Neutrophil (primary cell): ENCODE measurements at regions not wholly inside any gene's neighbourhood (a gene's known extent, or its start where the extent isn't known, plus 50 kb on each side); places are given as distances from the start of the nearest gene placed in this dataset.

Experiments used
- H3K27ac ChIP-seq: fragments of 200-600 bp; sonication (generic); 2 replicates; pipeline ENCODE4 v1.5.1; 2016; ENCODE audit warnings: mild to moderate bottlenecking, moderate library complexity
- H3K27me3 ChIP-seq: fragments of 200-600 bp; sonication (generic); 2 replicates; pipeline ENCODE4 v1.6.0; 2016; ENCODE audit warnings: mild to moderate bottlenecking
- H3K36me3 ChIP-seq: fragments of 200-600 bp; sonication (generic); 2 replicates; pipeline ENCODE4 v1.5.1; 2017
- H3K4me1 ChIP-seq, 2 experiments: fragments of 200-600 bp in 1 of 2; sonication (generic) in 1 of 2; 1 replicate in 1 of 2; 2 replicates in 1 of 2; pipeline versions ENCODE4 v1.5.1 to v1.6.1; 2013 to 2016; ENCODE audit warnings: low read depth in 1 of 2, low read length in 1 of 2, mild to moderate bottlenecking in 1 of 2, moderate library complexity in 1 of 2; ENCODE audit not compliant: control insufficient read depth in 1 of 2, insufficient read depth in 1 of 2
- H3K4me3 ChIP-seq, 2 experiments: fragments of 200-600 bp in 1 of 2; sonication (generic) in 1 of 2; 1 replicate in 1 of 2; 2 replicates in 1 of 2; pipeline ENCODE4 v1.5.1; 2013 to 2016; ENCODE audit warnings: low read depth in 1 of 2, low read length in 1 of 2, mild to moderate bottlenecking in 1 of 2, moderate library complexity in 1 of 2
- H3K9me3 ChIP-seq: fragments of 200-600 bp; sonication (generic); 2 replicates; pipeline ENCODE4 v1.5.1; 2016
- CTCF ChIP-seq: fragments of 200-600 bp; sonication (generic); IDR thresholded peaks from 2 replicates; pipeline ENCODE4 v1.5.1; 2016; ENCODE audit warnings: antibody characterized with exemption

- Histone ChIP-seq H3K36me3 (no peaks in the 10 kb centered on the region), H3K27ac (no peak overlapping the region), H3K9me3 (no peaks in the 10 kb centered on the region), H3K4me3 (no peak overlapping the region), H3K27me3 (no peaks in the 10 kb centered on the region), H3K4me1 (no peaks in the 10 kb centered on the region)
- TF ChIP-seq CTCF, result no peak
Measured at GRCh38 chr3:20576228-20576627, 390.2 kb upstream of the SGO1 start.

- no peak overlapping the region for H3K4me3 ChIP-seq
- no peaks in the 10 kb centered on the region for H3K36me3 ChIP-seq
- no peaks in the 10 kb centered on the region for H3K9me3 ChIP-seq
- no peak for TF ChIP-seq CTCF
- no peaks in the 10 kb centered on the region for H3K27me3 ChIP-seq
- H3K27ac ChIP-seq, result no peak overlapping the region
- no peaks in the 10 kb centered on the region for H3K4me1 ChIP-seq
Measured at GRCh38 chr3:20575146-20575545, 389.1 kb upstream of the SGO1 start.

- Histone ChIP-seq H3K27me3 (no peaks in the 10 kb centered on the region), H3K4me3 (no peak overlapping the region), H3K27ac (no peak overlapping the region), H3K4me1 (no peaks in the 10 kb centered on the region), H3K36me3 (no peaks in the 10 kb centered on the region), H3K9me3 (no peaks in the 10 kb centered on the region)
- no peak for TF ChIP-seq CTCF
Measured at GRCh38 chr3:20574746-20575145, 388.7 kb upstream of the SGO1 start.

GRCh38 chr3:20573175-20573574 lies 387.2 kb upstream of the SGO1 start:
- Histone ChIP-seq H3K4me1 (no peaks in the 10 kb centered on the region), H3K27ac (no peak overlapping the region), H3K4me3 (no peak overlapping the region), H3K36me3 (no peaks in the 10 kb centered on the region), H3K9me3 (no peaks in the 10 kb centered on the region), H3K27me3 (no peaks in the 10 kb centered on the region)
- no peak for TF ChIP-seq CTCF

GRCh38 chr3:20572473-20572872 lies 386.5 kb upstream of the SGO1 start:
- H3K9me3 ChIP-seq, result no peaks in the 10 kb centered on the region
- no peak overlapping the region for H3K4me3 ChIP-seq
- no peak for TF ChIP-seq CTCF
- no peaks in the 10 kb centered on the region for H3K4me1 ChIP-seq
- H3K36me3 ChIP-seq, result no peaks in the 10 kb centered on the region
- H3K27me3 ChIP-seq, result no peaks in the 10 kb centered on the region
- H3K27ac ChIP-seq, result no peak overlapping the region

GRCh38 chr3:20569310-20569709 lies 383.3 kb upstream of the SGO1 start:
- Histone ChIP-seq H3K4me3 (no peak overlapping the region), H3K4me1 (no peaks in the 10 kb centered on the region), H3K27me3 (no peaks in the 10 kb centered on the region), H3K27ac (no peak overlapping the region), H3K36me3 (no peaks in the 10 kb centered on the region), H3K9me3 (no peaks in the 10 kb centered on the region)
- TF ChIP-seq CTCF, result no peak
